ENCODE measurements at regions not wholly inside any gene's neighbourhood (a gene's known extent, or its start where the extent isn't known, plus 50 kb on each side); places are given as distances from the start of the nearest gene placed in this dataset.

DNA sequence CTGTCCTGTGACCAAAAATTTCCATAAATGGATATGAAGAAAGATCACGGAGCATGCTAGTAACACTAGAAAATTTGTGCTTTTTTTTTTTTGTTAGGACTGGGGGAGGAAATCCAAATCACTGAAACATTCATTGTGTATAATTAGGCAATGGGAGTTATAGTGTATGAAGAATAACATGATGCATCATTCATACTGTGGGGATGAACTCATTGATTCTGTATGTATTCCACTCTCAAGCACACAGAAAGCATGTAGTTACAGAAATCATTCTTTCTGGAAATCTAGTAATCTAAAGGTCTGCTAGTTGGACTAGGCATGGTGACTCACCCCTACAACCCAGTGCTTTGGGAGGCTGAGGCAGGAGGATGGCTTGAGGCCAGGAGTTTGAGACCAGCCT, 749.7 kb downstream of the DIAPH3 start:
- whole genome bisulfite sequencing (ENCODE audit: insufficient coverage), result 100% methylated on average over 1 of the region's 1 CpG
- no peak for DNase-seq (ENCODE audit: low read depth in 4 of 6, low spot score in 6 of 6)
- Histone ChIP-seq H3K4me1 (ENCODE audit: control insufficient read depth, insufficient read depth, low read length) (peaks cover 4% of the 10 kb centered on the region), H3K36me3 (ENCODE audit: control insufficient read depth, insufficient read depth, low read length) (no peaks in the 10 kb centered on the region), H3K9me3 (ENCODE audit: control insufficient read depth, insufficient read depth, low read length) (no peaks in the 10 kb centered on the region), H3K27ac (ENCODE audit: low read depth, low read length) (no peak overlapping the region), H3K4me3 (ENCODE audit: low read depth, low read length) (no peak overlapping the region), H3K27me3 (ENCODE audit: control insufficient read depth, insufficient read depth, low read length) (no peaks in the 10 kb centered on the region)

DNA sequence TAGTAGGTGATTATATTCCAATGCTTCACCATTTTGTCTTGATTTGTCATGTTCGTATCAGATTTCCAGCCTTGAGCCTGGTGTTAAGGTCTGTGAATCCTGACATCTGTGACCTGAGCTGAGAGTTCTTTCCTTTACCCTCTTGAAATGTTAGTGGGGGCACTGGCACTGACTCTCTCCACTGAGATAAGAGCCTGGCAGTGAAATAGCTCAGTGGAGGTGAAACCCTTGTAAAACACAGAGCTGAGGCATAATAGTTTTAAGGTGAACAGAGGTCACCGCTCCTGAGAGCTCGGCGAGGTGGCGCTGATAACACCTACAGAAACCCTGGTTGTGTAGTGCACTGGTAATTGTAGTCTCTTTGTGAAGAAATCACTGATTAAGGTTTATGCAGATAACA, 748.2 kb downstream of the DIAPH3 start:
- Histone ChIP-seq H3K27me3 (ENCODE audit: control insufficient read depth, insufficient read depth, low read length) (no peaks in the 10 kb centered on the region), H3K4me3 (ENCODE audit: low read depth, low read length) (no peak overlapping the region), H3K9me3 (ENCODE audit: control insufficient read depth, insufficient read depth, low read length) (no peaks in the 10 kb centered on the region), H3K4me1 (ENCODE audit: control insufficient read depth, insufficient read depth, low read length) (no peaks in the 10 kb centered on the region), H3K36me3 (ENCODE audit: control insufficient read depth, insufficient read depth, low read length) (no peaks in the 10 kb centered on the region), H3K27ac (ENCODE audit: low read depth, low read length) (no peak overlapping the region)
- DNase-seq (ENCODE audit: low read depth in 4 of 6, low spot score in 6 of 6), result no peak
- 73% methylated on average over 4 of the region's 5 CpGs for WGBS (ENCODE audit: insufficient coverage)

DNA sequence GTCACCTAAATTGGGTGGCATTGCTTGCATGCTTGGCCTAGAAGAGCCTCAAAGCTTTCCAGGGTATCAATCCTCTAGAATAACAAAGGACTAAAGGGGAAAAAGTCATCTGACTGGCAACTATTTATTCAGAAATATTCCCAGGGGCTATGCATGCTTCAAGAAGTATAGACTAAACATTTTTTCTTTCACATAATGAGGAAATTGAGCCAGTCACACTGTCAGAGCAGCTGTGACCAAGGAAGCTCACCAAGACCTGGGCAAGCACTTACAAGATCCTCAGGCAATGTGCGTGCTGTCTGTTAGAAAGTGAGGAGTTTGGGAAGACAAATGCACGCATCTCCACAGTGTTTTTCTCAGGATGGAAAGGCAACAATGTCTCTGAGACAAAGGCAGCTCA, 747.2 kb downstream of the DIAPH3 start:
- WGBS (ENCODE audit: insufficient coverage), result 82% methylated on average over 2 of the region's 2 CpGs
- no peak overlapping the region for H3K4me3 ChIP-seq (ENCODE audit: low read depth, low read length)
- no peak for DNase-seq (ENCODE audit: low read depth in 4 of 6, low spot score in 6 of 6)
- no peaks in the 10 kb centered on the region for H3K27me3 ChIP-seq (ENCODE audit: control insufficient read depth, insufficient read depth, low read length)
- no peaks in the 10 kb centered on the region for H3K9me3 ChIP-seq (ENCODE audit: control insufficient read depth, insufficient read depth, low read length)
- H3K4me1 ChIP-seq (ENCODE audit: control insufficient read depth, insufficient read depth, low read length), result no peaks in the 10 kb centered on the region
- H3K27ac ChIP-seq (ENCODE audit: low read depth, low read length), result no peak overlapping the region
- H3K36me3 ChIP-seq (ENCODE audit: control insufficient read depth, insufficient read depth, low read length), result no peaks in the 10 kb centered on the region

DNA sequence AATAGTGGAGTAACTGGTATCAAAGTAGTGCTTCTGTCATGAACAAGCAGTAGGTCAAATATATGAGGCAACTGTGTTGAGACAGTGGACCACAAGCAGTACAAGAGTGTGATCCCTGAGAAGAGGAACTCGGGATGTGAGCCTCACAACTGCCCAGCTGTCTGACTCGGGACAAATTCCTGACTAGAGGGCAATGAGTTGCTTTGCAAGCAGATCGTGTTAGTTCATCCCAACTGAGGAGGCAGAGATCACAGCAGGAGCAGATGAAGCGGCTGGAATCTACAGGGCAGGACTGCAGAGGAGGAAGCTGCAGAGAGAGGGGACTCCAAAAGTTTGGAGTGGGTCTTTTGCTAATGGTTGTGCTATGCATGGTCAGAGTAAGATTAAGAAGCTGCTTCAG, 741.1 kb downstream of the DIAPH3 start:
- no peaks in the 10 kb centered on the region for H3K36me3 ChIP-seq (ENCODE audit: control insufficient read depth, insufficient read depth, low read length)
- no peak for DNase-seq (ENCODE audit: low read depth in 4 of 6, low spot score in 6 of 6)
- H3K27me3 ChIP-seq (ENCODE audit: control insufficient read depth, insufficient read depth, low read length), result no peaks in the 10 kb centered on the region
- WGBS (ENCODE audit: insufficient coverage), result 60% methylated on average over 4 of the region's 4 CpGs
- H3K9me3 ChIP-seq (ENCODE audit: control insufficient read depth, insufficient read depth, low read length), result no peaks in the 10 kb centered on the region
- H3K4me3 ChIP-seq (ENCODE audit: low read depth, low read length), result no peak overlapping the region
- H3K4me1 ChIP-seq (ENCODE audit: control insufficient read depth, insufficient read depth, low read length), result no peaks in the 10 kb centered on the region
- H3K27ac ChIP-seq (ENCODE audit: low read depth, low read length), result no peak overlapping the region

DNA sequence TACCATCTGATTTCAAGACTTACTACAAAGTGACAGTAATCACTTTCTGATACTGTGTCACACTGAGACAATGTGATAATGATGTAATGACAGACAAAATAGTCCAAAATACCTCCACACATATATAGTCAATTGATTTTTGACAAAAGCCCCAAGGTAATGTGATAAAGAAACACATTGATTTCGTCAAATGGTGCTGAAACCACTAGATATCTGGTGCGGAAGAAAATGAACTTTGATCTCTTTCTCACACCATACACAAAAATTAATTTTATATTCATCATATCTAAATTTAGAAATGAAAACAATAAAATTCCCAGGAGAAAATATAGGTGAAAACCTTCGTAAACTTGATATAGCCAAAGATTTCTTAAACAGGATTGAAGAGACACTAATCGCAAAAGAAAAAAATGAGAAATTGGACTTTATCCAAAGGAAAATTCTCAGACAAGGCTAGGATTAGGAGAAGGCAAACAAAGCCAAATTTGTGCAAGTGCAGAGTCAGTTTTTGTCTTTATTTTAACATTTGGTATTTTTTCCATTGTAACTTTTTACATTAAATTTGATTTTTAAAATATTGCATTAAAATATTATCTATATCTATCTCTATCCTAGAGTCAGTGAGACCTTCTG, 739.9 kb downstream of the DIAPH3 start:
- H3K9me3 ChIP-seq (ENCODE audit: control insufficient read depth, insufficient read depth, low read length), result no peaks in the 10 kb centered on the region
- H3K27me3 ChIP-seq (ENCODE audit: control insufficient read depth, insufficient read depth, low read length), result no peaks in the 10 kb centered on the region
- H3K27ac ChIP-seq (ENCODE audit: low read depth, low read length), result no peak overlapping the region
- whole genome bisulfite sequencing (ENCODE audit: insufficient coverage), result 100% methylated on average over 1 of the region's 4 CpGs
- no peaks in the 10 kb centered on the region for H3K4me1 ChIP-seq (ENCODE audit: control insufficient read depth, insufficient read depth, low read length)
- H3K4me3 ChIP-seq (ENCODE audit: low read depth, low read length), result no peak overlapping the region
- DNase-seq (ENCODE audit: low read depth in 4 of 6, low spot score in 6 of 6), result no peak
- H3K36me3 ChIP-seq (ENCODE audit: control insufficient read depth, insufficient read depth, low read length), result no peaks in the 10 kb centered on the region

DNA sequence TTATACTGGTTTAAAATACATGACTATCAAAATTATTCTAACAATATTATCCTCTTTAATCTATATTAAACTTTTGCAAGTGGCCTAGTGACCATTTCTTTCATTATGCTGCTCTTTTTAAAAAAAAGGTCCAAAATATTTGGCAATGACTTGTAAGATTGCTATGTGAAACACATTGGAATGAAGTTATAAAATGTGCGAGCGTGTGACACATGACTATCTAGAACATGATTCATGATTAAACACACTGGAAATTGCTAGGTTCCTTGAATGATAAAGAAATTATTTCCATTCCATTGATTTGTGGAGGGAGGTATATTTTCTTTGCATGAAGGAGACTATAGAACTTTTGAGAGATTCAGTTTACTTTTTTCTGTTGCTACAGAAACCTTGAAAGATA, 739.1 kb downstream of the DIAPH3 start:
- Histone ChIP-seq H3K36me3 (ENCODE audit: control insufficient read depth, insufficient read depth, low read length) (no peaks in the 10 kb centered on the region), H3K4me3 (ENCODE audit: low read depth, low read length) (no peak overlapping the region), H3K9me3 (ENCODE audit: control insufficient read depth, insufficient read depth, low read length) (no peaks in the 10 kb centered on the region), H3K27me3 (ENCODE audit: control insufficient read depth, insufficient read depth, low read length) (no peaks in the 10 kb centered on the region), H3K27ac (ENCODE audit: low read depth, low read length) (no peak overlapping the region), H3K4me1 (ENCODE audit: control insufficient read depth, insufficient read depth, low read length) (no peaks in the 10 kb centered on the region)
- no CpG with 5 or more reads among the region's 2 CpGs for WGBS (ENCODE audit: insufficient coverage)
- DNase-seq (ENCODE audit: low read depth in 4 of 6, low spot score in 6 of 6), result no peak

DNA sequence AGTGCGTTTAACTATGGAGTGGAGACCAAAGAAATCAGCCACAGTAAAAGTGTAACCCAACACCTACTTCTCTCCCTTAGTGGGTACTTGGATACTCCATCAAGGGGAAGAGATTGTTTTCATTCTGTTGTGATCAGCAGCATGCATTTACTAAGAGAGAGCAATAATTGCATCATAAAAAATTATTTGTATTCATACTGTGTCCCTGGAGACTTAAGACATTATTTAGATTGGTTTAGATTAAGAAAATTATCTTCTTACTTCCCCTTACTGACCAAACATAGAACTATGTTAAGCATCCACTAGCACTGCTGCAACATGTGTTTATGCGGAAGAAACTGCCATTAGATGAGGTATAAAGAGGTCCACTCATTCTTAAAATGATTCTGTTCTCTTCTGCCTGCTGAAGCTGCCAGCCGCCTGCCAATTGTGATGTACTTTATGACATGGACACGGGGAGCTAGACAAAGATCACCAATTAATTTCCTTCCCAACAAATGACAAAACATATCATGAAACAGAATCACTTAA, 738.5 kb downstream of the DIAPH3 start:
- no peaks in the 10 kb centered on the region for H3K4me1 ChIP-seq (ENCODE audit: control insufficient read depth, insufficient read depth, low read length)
- no peaks in the 10 kb centered on the region for H3K36me3 ChIP-seq (ENCODE audit: control insufficient read depth, insufficient read depth, low read length)
- H3K27me3 ChIP-seq (ENCODE audit: control insufficient read depth, insufficient read depth, low read length), result no peaks in the 10 kb centered on the region
- no peak overlapping the region for H3K27ac ChIP-seq (ENCODE audit: low read depth, low read length)
- no peaks in the 10 kb centered on the region for H3K9me3 ChIP-seq (ENCODE audit: control insufficient read depth, insufficient read depth, low read length)
- H3K4me3 ChIP-seq (ENCODE audit: low read depth, low read length), result no peak overlapping the region
- 59% methylated on average over 3 of the region's 4 CpGs for WGBS (ENCODE audit: insufficient coverage)
- peak in 1 of 6 donors; percentile 12 for DNase-seq (ENCODE audit: low read depth in 4 of 6, low spot score in 6 of 6)

DNA sequence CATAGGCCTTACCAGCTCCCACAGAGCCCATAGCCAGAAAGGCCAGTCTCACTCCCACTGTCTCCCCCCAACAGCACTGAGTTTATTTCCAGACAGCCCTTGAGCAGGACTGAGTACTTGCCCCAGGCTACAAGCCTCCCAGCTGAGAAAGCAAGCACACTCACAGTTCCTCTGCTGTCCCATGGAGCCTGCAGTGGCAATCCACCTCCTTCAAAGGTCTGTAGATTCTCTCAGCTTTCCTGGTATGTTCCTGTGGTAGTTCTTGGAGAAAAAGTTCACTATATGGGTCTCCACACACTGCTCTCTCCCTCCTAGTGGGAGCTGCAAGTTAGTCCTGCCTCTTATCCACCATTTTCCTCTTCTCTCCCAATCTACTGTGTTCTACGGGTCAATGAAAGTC, 728.7 kb downstream of the DIAPH3 start:
- no peak overlapping the region for H3K4me3 ChIP-seq (ENCODE audit: low read depth, low read length)
- no peak overlapping the region for H3K27ac ChIP-seq (ENCODE audit: low read depth, low read length)
- H3K9me3 ChIP-seq (ENCODE audit: control insufficient read depth, insufficient read depth, low read length), result peaks cover 6% of the 10 kb centered on the region
- no CpG with 5 or more reads among the region's 1 CpG for WGBS (ENCODE audit: insufficient coverage)
- H3K4me1 ChIP-seq (ENCODE audit: control insufficient read depth, insufficient read depth, low read length), result no peaks in the 10 kb centered on the region
- DNase-seq (ENCODE audit: low read depth in 4 of 6, low spot score in 6 of 6), result no peak
- no peaks in the 10 kb centered on the region for H3K27me3 ChIP-seq (ENCODE audit: control insufficient read depth, insufficient read depth, low read length)
- no peaks in the 10 kb centered on the region for H3K36me3 ChIP-seq (ENCODE audit: control insufficient read depth, insufficient read depth, low read length)

DNA sequence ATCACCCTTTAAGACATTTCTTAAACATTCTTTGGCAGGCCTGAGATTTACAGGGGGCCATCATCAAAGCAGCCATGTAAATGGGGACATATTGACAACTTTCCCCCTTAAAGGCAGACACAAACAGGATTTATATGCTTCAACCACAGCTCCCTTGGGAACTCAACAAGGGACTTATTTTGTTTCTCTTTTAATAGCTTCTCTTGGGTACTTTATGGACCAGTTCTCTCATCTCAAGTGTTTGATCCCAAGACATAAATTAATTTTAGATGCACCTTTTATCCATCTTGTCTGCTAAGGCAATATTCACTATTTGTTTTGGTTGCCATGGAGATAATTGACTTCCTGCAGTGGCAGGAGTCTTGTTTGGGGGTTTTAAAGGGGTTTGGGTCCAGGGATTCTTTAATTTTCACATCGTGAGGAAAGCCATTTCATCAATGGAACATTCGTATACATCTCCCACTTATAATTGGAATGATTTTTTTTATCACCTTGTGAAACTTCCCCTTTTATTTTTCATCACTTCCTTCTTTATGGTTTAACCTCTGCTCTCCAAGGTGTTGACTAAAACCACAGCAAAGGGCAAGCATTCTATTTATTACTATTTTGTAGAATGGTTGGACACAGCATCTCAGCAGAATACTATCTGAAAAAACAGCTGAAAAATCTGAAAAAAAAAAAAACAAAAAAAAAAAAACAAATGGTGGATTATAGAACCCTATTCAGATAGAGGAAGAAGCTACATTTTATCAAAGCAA, 726.0 kb downstream of the DIAPH3 start:
- Histone ChIP-seq H3K9me3 (ENCODE audit: control insufficient read depth, insufficient read depth, low read length) (peaks cover 4% of the 10 kb centered on the region), H3K27ac (ENCODE audit: low read depth, low read length) (no peak overlapping the region), H3K36me3 (ENCODE audit: control insufficient read depth, insufficient read depth, low read length) (no peaks in the 10 kb centered on the region), H3K4me1 (ENCODE audit: control insufficient read depth, insufficient read depth, low read length) (no peaks in the 10 kb centered on the region), H3K27me3 (ENCODE audit: control insufficient read depth, insufficient read depth, low read length) (no peaks in the 10 kb centered on the region), H3K4me3 (ENCODE audit: low read depth, low read length) (no peak overlapping the region)
- WGBS (ENCODE audit: insufficient coverage), result no CpG with 5 or more reads among the region's 2 CpGs
- peak in 1 of 6 donors; percentile 63 for DNase-seq (ENCODE audit: low read depth in 4 of 6, low spot score in 6 of 6)

All from spinal cord (tissue), 9 donors.